Trophoblast cell (in vitro differentiated cells and primary cell): ENCODE measurements at regions not wholly inside any gene's neighbourhood (a gene's known extent, or its start where the extent isn't known, plus 50 kb on each side); places are given as distances from the start of the nearest gene placed in this dataset.

ENCODE experiments used
- DNase-seq, 2 donors: peaks; one replicate each; pipeline ENCODE4 v3.0.0-alpha.2; 2016
- H2AFZ ChIP-seq: 2 replicates; pipeline ENCODE4 v1.6.1; 2013; ENCODE audit warnings: low read length, moderate library complexity, mild to moderate bottlenecking; ENCODE audit not compliant: insufficient read depth, poor library complexity
- H2AK5ac ChIP-seq: 2 replicates; pipeline ENCODE4 v1.6.1; 2013; ENCODE audit warnings: mild to moderate bottlenecking, low read length
- H2BK120ac ChIP-seq: 2 replicates; pipeline ENCODE4 v1.6.1; 2013; ENCODE audit warnings: low read length, mild to moderate bottlenecking, moderate library complexity; ENCODE audit not compliant: insufficient read depth, poor library complexity
- H2BK12ac ChIP-seq: 2 replicates; pipeline ENCODE4 v1.6.1; 2013; ENCODE audit warnings: mild to moderate bottlenecking, low read length, moderate library complexity
- H2BK5ac ChIP-seq: 2 replicates; pipeline ENCODE4 v1.6.1; 2013; ENCODE audit warnings: low read length, low read depth, moderate library complexity, mild to moderate bottlenecking; ENCODE audit not compliant: poor library complexity
- H3K14ac ChIP-seq: 2 replicates; pipeline ENCODE4 v1.6.1; 2013; ENCODE audit warnings: mild to moderate bottlenecking, low read length
- H3K18ac ChIP-seq: 2 replicates; pipeline ENCODE4 v1.6.1; 2013; ENCODE audit warnings: mild to moderate bottlenecking, low read length
- H3K23ac ChIP-seq: 2 replicates; pipeline ENCODE4 v1.6.1; 2013; ENCODE audit warnings: low read length
- H3K27ac ChIP-seq: 2 replicates; pipeline ENCODE4 v1.5.1; 2013; ENCODE audit warnings: low read depth, mild to moderate bottlenecking, inconsistent platforms, low read length, moderate library complexity
- H3K27me3 ChIP-seq: 2 replicates; pipeline ENCODE4 v1.6.1; 2013; ENCODE audit warnings: inconsistent platforms, mild to moderate bottlenecking, low read length, moderate library complexity; ENCODE audit not compliant: insufficient read depth
- H3K36me3 ChIP-seq, 2 experiments: 1 replicate in 1 of 2; 2 replicates in 1 of 2; pipeline ENCODE4 v1.6.1; 2013; ENCODE audit warnings: low read length in 2 of 2, mild to moderate bottlenecking in 2 of 2, moderate library complexity in 1 of 2; ENCODE audit not compliant: insufficient read depth in 2 of 2, control insufficient read depth in 1 of 2
- H3K4ac ChIP-seq: 2 replicates; pipeline ENCODE4 v1.6.1; 2013; ENCODE audit warnings: low read depth, mild to moderate bottlenecking, low read length, moderate library complexity
- H3K4me1 ChIP-seq, 2 experiments: 1 replicate in 1 of 2; 2 replicates in 1 of 2; pipeline ENCODE4 v1.6.1; 2013; ENCODE audit warnings: low read length in 2 of 2, mild to moderate bottlenecking in 2 of 2, moderate library complexity in 1 of 2; ENCODE audit not compliant: insufficient read depth in 2 of 2, control insufficient read depth in 1 of 2
- H3K4me2 ChIP-seq: 2 replicates; pipeline ENCODE4 v1.6.1; 2013; ENCODE audit warnings: inconsistent platforms, mild to moderate bottlenecking, low read length, moderate library complexity
- H3K4me3 ChIP-seq: 2 replicates; pipeline ENCODE4 v1.5.1; 2013; ENCODE audit warnings: mild to moderate bottlenecking, low read depth, low read length, inconsistent platforms
- H3K79me1 ChIP-seq: one replicate; pipeline ENCODE4 v1.6.1; 2013; ENCODE audit warnings: low read length
- H3K79me2 ChIP-seq: 2 replicates; pipeline ENCODE4 v1.6.1; 2013; ENCODE audit warnings: low read length, mild to moderate bottlenecking; ENCODE audit not compliant: control insufficient read depth, insufficient read depth, poor library complexity
- H3K9ac ChIP-seq: 2 replicates; pipeline ENCODE4 v1.6.1; 2013; ENCODE audit warnings: mild to moderate bottlenecking, low read length
- H3K9me3 ChIP-seq: 2 replicates; pipeline ENCODE4 v1.6.1; 2013; ENCODE audit warnings: low read depth, mild to moderate bottlenecking, control low read depth, inconsistent platforms, low read length; ENCODE audit not compliant: insufficient read depth
- H4K12ac ChIP-seq: 2 replicates; pipeline ENCODE4 v1.6.1; 2013; ENCODE audit warnings: low read depth, mild to moderate bottlenecking, low read length, moderate library complexity
- H4K8ac ChIP-seq: 2 replicates; pipeline ENCODE4 v1.6.1; 2013; ENCODE audit warnings: low read depth, mild to moderate bottlenecking, low read length, moderate library complexity
- H4K91ac ChIP-seq: one replicate; pipeline ENCODE4 v1.6.1; 2013; ENCODE audit warnings: low read depth, mild to moderate bottlenecking, low read length, moderate library complexity
- WGBS: extraction: QIAGEN DNeasy Blood & Tissue Kit; methylation state at CpG from one replicate; pipeline ENCODE4 v1.1.7; 2013; ENCODE audit warnings: missing lambda C conversion rate; ENCODE audit not compliant: insufficient read length, insufficient coverage; ENCODE audit errors: extremely low coverage; 5-methylcytosine and 5-hydroxymethylcytosine counted together

DNA sequence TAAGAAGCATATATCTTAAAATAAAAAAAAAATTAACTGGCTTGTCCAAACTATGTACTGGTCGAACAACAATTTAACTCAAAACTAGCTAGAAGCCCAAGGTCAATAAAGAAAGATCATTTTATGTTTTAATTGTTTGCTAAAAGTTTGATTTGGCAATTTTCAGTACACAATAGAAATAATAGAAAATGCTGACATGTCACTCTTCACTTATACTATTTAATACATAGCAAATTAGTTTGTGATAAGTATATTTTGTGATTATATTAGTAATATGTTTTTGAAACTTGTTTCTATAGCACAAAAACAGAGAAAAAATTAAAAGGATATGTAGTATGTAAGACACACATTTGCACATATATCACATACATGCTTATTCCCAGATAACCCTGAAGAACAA, 1938.6 kb upstream of the PIK3C3 start:
- Histone ChIP-seq H2BK120ac (no peak overlapping the region), H3K27me3 (no peaks in the 10 kb centered on the region), H2AK5ac (no peak overlapping the region), H3K4me1 (peaks cover 0 to 2% of the 10 kb centered on the region in 2 experiments), H3K9me3 (no peaks in the 10 kb centered on the region), H3K18ac (no peak overlapping the region), H3K4me2 (no peak overlapping the region), H4K8ac (no peak overlapping the region), H3K79me1 (no peaks in the 10 kb centered on the region), H3K27ac (no peak overlapping the region), H4K91ac (no peak overlapping the region), H3K79me2 (no peaks in the 10 kb centered on the region), H3K14ac (no peak overlapping the region), H3K9ac (no peak overlapping the region), H2BK12ac (no peak overlapping the region), H2BK5ac (no peak overlapping the region), H3K23ac (no peak overlapping the region), H4K12ac (no peak overlapping the region), H2AFZ (no peak overlapping the region), H3K36me3 (no peaks in the 10 kb centered on the region), H3K4ac (no peak overlapping the region), H3K4me3 (no peak overlapping the region)
- no peak for DNase-seq
- WGBS = no CpG with 5 or more reads among the region's 1 CpG

DNA sequence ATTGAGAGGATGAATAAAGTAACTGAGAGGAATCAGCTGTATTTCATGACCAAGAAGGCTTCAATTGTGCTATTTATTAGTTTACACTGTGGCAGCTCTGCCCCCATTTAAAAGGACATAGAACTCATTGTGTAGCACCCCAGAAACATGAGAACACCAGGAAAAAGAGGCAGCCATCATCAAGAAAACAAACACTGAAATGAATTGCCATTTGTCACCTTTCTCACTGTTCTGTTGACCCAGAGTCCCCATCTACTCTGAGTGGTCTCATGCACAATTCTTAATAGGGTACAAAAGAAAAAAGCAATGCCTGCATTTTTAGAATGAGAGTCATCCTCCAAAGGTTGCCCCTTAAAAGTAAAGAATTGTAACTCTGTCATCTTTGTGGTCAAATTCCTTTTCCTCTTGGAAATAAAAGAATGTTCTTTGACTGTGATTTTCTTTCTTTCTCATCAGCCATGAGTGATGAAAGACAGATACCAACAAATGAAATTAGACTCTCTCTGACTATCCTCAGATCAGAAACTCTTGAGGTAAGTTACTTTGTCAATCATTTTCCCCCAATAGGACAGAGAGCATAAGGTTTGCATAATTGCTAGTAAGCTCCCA, 1941.9 kb upstream of the PIK3C3 start:
- no peak for DNase-seq
- H3K18ac ChIP-seq = no peak overlapping the region
- no peak overlapping the region for H2AFZ ChIP-seq
- no peak overlapping the region for H3K4ac ChIP-seq
- no peaks in the 10 kb centered on the region for H3K79me1 ChIP-seq
- no peaks in the 10 kb centered on the region for H3K27me3 ChIP-seq
- no peak overlapping the region for H3K27ac ChIP-seq
- H2AK5ac ChIP-seq = no peak overlapping the region
- no peak overlapping the region for H2BK12ac ChIP-seq
- H4K91ac ChIP-seq = no peak overlapping the region
- no peaks in the 10 kb centered on the region for H3K79me2 ChIP-seq
- H3K9ac ChIP-seq = no peak overlapping the region
- peaks cover 0 to 2% of the 10 kb centered on the region in 2 experiments for H3K4me1 ChIP-seq
- no peak overlapping the region for H3K23ac ChIP-seq
- H3K14ac ChIP-seq = no peak overlapping the region
- no peak overlapping the region for H2BK120ac ChIP-seq
- H4K12ac ChIP-seq = no peak overlapping the region
- H3K36me3 ChIP-seq = no peaks in the 10 kb centered on the region
- H3K4me2 ChIP-seq = no peak overlapping the region
- no peaks in the 10 kb centered on the region for H3K9me3 ChIP-seq
- no peak overlapping the region for H4K8ac ChIP-seq
- no peak overlapping the region for H2BK5ac ChIP-seq
- H3K4me3 ChIP-seq = no peak overlapping the region

DNA sequence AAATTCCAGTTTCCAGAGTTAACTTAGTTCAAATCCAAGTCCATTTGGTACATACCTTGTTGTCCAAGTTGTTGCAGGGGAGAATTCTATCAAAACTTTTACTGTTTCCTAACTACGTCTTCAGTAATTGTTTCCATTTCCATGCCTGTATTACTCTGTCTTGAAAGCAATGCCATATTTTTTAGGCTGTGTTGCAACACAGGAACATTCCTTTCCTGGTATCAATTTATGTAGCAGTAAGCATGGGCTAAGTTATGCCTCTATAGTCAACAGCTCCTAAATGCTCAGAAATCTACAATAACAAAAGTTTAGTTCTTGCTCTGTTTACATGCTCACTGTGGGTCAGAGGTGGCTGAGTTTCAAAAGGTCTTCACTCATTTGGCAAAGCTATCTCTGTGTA, 1943.8 kb upstream of the PIK3C3 start:
- Histone ChIP-seq H4K12ac (no peak overlapping the region), H2BK12ac (no peak overlapping the region), H3K18ac (no peak overlapping the region), H3K4me1 (peaks cover 0 to 2% of the 10 kb centered on the region in 2 experiments), H3K27me3 (no peaks in the 10 kb centered on the region), H3K4me2 (no peak overlapping the region), H3K4me3 (no peak overlapping the region), H3K27ac (no peak overlapping the region), H3K4ac (no peak overlapping the region), H3K36me3 (no peaks in the 10 kb centered on the region), H3K79me2 (no peaks in the 10 kb centered on the region), H4K91ac (no peak overlapping the region), H3K23ac (no peak overlapping the region), H4K8ac (no peak overlapping the region), H2AFZ (no peak overlapping the region), H3K79me1 (no peaks in the 10 kb centered on the region), H2BK5ac (no peak overlapping the region), H3K14ac (no peak overlapping the region), H3K9ac (no peak overlapping the region), H2BK120ac (no peak overlapping the region), H3K9me3 (no peaks in the 10 kb centered on the region), H2AK5ac (no peak overlapping the region)
- DNase-seq = peak in 1 of 2 donors; percentile 28
- no CpG with 5 or more reads among the region's 1 CpG for WGBS

DNA sequence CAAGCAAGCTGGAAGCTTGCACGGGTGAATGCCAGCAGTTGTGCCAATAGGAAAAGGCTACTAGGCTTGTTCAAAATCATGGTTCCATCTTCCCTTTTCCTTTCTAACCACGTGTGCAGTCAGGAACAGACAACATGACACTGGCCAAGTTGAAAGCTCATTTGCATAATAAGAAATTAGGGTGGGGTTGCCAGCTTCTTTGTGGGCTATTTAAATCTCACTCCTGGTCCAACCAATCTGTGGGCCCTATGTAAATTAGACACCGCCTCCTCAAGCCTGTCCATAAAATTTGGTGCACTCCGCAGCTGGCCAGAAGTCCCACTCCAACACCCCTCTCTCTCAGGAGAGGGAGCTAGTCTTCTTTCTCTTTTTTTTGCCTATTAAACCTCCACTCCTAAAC, 1948.4 kb upstream of the PIK3C3 start:
- Histone ChIP-seq H3K14ac (no peak overlapping the region), H2BK12ac (no peak overlapping the region), H4K8ac (no peak overlapping the region), H3K79me2 (no peaks in the 10 kb centered on the region), H3K27me3 (no peaks in the 10 kb centered on the region), H3K4me2 (no peak overlapping the region), H3K36me3 (no peaks in the 10 kb centered on the region), H3K4me1 (no peaks in the 10 kb centered on the region), H3K27ac (no peak overlapping the region), H3K9me3 (no peaks in the 10 kb centered on the region), H2AK5ac (no peak overlapping the region), H4K12ac (no peak overlapping the region), H2BK120ac (no peak overlapping the region), H3K4ac (no peak overlapping the region), H3K79me1 (no peaks in the 10 kb centered on the region), H3K23ac (no peak overlapping the region), H3K9ac (peak overlapping the region; percentile 53), H2BK5ac (no peak overlapping the region), H3K18ac (no peak overlapping the region), H3K4me3 (no peak overlapping the region), H2AFZ (no peak overlapping the region), H4K91ac (no peak overlapping the region)
- no CpG with 5 or more reads among the region's 4 CpGs for WGBS
- DNase-seq = no peak
